Coronary artery (tissue), 2 donors: ENCODE measurements at regions not wholly inside any gene's neighbourhood (a gene's known extent, or its start where the extent isn't known, plus 50 kb on each side); places are given as distances from the start of the nearest gene placed in this dataset.

ENCODE experiments used
- DNase-seq: peaks from one replicate; pipeline ENCODE4 v3.0.0-alpha.2; 2017; ENCODE audit warnings: low spot score
- H3K27ac ChIP-seq, 2 donors: fragments of 200-600 bp; sonication (generic); one replicate each; pipeline ENCODE4 v1.5.1; 2016 to 2019
- H3K4me3 ChIP-seq: fragments of 200-600 bp; sonication (generic); 2 replicates; pipeline ENCODE4 v1.5.1; 2016; ENCODE audit warnings: mild to moderate bottlenecking, moderate library complexity
- TF ChIP-seq, protein P1 (sequence below): fragments of 200-600 bp; sonication (generic); IDR thresholded peaks from one replicate; pipeline ENCODE4 v1.5.1; 2019; ENCODE audit warnings: antibody characterized with exemption

DNA sequence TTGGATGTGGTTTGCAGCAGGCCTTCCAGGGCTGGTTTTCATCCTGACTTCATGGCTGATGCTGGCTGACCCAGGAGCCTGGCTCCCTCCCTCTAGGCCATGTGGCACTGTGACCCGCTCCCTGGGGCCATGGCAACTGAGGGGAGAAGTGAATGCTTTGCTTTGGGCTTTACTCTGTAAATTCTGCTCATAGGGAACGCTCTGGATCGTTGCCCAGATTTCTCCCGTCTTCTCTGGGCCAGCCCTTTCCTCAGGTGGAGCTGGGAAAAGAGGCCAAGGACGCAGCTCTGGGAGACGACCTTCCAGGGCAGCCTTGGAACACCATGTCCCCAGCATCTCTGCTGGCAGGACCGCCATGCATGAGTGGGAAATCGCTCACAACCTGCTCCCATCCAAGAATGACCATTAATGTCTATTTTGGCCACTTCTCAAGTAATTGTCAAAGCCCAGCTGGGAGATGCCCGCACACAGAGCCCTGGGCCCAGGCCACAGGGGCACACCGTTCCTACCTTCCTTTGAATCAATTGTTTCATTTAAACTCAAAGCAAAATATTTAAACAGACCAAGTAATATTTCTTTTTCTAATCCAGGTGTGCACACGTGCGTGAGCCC is 321.8 kb downstream of the TEX29 start:
- peak; percentile 66 for DNase-seq
- Histone ChIP-seq H3K27ac (no peak overlapping the region), H3K4me3 (no peak overlapping the region)
- TF ChIP-seq, protein P1, sequence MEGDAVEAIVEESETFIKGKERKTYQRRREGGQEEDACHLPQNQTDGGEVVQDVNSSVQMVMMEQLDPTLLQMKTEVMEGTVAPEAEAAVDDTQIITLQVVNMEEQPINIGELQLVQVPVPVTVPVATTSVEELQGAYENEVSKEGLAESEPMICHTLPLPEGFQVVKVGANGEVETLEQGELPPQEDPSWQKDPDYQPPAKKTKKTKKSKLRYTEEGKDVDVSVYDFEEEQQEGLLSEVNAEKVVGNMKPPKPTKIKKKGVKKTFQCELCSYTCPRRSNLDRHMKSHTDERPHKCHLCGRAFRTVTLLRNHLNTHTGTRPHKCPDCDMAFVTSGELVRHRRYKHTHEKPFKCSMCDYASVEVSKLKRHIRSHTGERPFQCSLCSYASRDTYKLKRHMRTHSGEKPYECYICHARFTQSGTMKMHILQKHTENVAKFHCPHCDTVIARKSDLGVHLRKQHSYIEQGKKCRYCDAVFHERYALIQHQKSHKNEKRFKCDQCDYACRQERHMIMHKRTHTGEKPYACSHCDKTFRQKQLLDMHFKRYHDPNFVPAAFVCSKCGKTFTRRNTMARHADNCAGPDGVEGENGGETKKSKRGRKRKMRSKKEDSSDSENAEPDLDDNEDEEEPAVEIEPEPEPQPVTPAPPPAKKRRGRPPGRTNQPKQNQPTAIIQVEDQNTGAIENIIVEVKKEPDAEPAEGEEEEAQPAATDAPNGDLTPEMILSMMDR = no peak

DNA sequence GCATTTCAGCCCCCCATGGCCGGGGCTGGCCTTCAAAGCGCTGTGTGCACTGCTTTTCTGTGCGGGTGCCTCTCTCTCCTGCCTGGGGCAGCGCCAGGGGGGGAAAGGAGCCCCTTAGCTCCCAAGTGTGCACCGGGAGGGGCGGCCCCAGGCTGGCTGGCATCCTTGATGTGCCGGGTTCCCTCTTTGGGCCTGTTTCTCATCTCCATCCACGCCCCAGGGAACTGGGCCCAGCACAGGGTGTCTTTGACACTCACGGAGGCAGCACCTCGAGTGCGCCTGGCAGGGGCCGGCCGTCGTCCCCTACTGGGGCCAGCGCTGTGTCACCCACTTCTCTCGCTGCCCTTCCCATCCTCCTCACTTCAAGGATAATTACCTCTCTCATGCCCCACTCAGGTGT is 324.3 kb downstream of the TEX29 start:
- DNase-seq = no peak
- TF ChIP-seq, protein P1 = no peak
- Histone ChIP-seq H3K4me3 (no peak overlapping the region), H3K27ac (no peak overlapping the region)

DNA sequence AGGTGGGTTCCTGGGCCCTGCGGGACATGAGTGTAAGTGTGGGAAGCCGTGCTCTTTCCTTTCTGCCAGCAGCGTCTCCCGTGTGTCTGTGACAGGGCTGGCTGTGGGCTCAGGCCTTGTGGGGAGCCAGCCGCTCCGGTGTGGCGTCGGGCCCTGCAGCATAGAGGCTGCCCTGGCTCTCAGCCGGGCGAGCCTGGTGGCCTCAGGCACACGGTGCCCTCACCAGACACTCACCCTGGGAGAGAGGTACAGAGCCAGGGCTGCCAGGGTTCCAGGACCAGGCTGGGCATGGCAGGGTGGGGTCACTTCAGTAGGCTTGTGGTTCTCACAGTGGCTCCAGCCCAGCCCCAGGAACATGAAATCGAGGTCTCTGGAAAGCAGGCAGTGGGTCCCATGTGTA is 324.8 kb downstream of the TEX29 start:
- DNase-seq = no peak
- no peak overlapping the region for H3K4me3 ChIP-seq
- no peak overlapping the region for H3K27ac ChIP-seq
- TF ChIP-seq, protein P1 = no peak

DNA sequence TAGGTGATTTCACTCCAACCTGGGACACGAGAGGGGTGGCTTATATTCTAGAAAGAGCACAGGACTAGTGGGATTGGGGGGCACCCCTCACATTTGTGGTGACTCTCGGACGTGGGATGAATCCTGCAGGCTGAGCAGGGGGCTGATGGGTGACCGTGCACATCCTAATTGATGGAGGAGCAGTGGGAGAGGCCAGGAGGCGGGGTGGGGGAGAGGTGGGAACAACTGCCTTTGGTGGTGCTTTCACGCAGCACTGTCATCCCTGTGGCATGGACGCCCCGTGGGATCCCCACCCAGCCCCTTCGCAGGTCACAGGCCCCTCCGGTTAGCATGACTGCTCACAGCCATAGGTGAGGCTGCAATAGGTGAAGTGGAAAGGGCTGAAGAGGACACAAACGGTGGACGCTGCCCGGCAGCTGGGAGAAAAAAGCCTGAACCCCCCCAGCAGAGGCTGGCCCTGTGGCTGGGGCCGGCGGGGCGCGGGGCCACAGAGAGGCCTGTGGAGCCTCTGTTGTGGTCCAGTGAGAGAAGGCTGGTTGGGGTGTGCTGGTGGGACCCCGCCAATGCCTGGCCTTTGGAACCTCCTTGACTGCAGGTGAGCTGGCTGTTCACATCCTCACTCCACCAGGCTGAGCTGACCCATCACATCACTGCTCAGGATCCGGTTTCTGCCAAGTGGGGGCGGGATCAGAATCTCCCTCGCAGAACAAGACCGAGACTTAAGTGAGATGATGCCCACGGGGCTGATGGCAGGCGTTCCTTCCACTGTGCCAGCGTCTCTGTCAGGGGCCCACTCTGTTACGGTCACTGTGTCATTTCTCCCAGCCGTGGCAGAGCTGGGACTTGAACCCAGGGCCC is 325.4 kb downstream of the TEX29 start:
- TF ChIP-seq, protein P1 = no peak
- no peak for DNase-seq
- H3K27ac ChIP-seq = no peak overlapping the region
- H3K4me3 ChIP-seq = no peak overlapping the region

DNA sequence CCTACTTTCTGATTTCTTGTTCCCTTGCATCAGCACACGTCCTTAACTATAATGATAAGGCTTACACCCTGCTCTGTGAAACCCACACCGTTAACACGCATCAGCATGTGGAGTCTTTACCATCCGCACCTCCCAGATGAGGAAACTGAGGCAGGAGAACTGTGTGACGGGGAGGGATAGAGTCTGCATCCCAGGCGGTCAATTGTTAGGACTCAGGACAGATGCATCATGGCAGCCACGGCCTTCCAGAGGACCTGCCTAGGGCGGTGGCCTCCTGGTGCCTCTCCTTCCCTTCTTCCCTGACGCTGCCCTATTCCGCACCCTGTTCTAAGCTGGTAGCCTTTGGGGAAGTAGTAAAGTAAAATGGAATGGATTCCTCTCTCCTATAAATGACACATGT is 326.0 kb downstream of the TEX29 start:
- no peak for DNase-seq
- Histone ChIP-seq H3K27ac (no peak overlapping the region), H3K4me3 (no peak overlapping the region)
- TF ChIP-seq, protein P1 = no peak

DNA sequence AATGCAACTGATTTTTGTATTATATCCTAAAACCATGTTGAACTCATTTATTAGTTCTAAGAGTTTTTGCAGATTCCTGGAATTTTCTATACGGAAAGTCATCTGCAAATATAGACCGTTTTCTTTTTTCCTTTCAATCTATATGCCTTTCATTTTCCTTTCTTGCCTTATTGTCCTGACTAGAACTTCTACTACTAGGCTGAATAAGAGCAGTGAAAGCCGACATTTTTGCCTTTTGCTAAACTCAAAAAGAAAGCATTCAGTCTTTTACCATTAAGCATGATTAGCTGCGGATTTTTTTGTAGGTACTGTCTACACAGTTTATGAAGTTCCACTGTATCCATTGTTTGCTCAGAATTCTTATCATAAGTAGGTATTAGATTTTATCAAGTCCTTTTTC is 328.4 kb downstream of the TEX29 start:
- TF ChIP-seq, protein P1 = no peak
- DNase-seq = no peak
- no peak overlapping the region for H3K27ac ChIP-seq
- no peak overlapping the region for H3K4me3 ChIP-seq

DNA sequence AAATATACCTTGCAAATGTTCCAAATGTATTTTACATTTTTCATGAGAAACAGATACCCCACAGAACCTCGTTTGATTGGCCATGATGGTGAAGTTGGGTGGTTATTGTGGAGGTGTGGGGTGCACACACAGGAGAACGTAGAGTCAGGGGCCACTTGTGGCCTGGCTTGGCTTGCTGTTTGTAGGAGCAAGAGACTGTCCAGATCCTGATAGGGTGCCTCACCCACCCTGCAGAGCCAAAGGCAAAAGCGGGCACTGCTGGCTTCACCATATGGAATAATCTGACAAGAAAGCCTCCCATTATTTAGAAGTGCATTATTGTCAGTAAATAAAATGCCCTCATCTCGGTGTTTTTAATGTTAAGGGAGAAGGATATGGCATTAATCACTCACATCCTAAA is 330.2 kb downstream of the TEX29 start:
- peak; percentile 28 for DNase-seq

More for the DNA sequence above, 330.2 kb downstream of the TEX29 start:
- Histone ChIP-seq H3K4me3 (no peak overlapping the region), H3K27ac (no peak overlapping the region)
- TF ChIP-seq, protein P1 = no peak
